ENCODE measurements at regions not wholly inside any gene's neighbourhood (a gene's known extent, or its start where the extent isn't known, plus 50 kb on each side); places are given as distances from the start of the nearest gene placed in this dataset.

GRCh38 chr12:93001407-93001806 is 72.3 kb upstream of the EEA1 start:
- TF ChIP-seq CTCF (conservative IDR thresholded peaks at IDR 0.05; ENCODE audit: low read depth, low read length) (no peak), EZH2phosphoT487 (IDR thresholded peaks at IDR 0.05; ENCODE audit: borderline replicate concordance, low read length) (no peak)

All from PC-3 (cell line).